Effector memory CD4-positive, alpha-beta T cell (primary cell): ENCODE measurements at regions not wholly inside any gene's neighbourhood (a gene's known extent, or its start where the extent isn't known, plus 50 kb on each side); places are given as distances from the start of the nearest gene placed in this dataset.

ENCODE experiments used
- DNase-seq, 3 donors: peaks; one replicate each; pipeline ENCODE4 v3.0.0-alpha.2; 2020
- H3K27ac ChIP-seq: 2 replicates; pipeline ENCODE4 v1.7.0; 2013; ENCODE audit warnings: mild to moderate bottlenecking, low read length, moderate library complexity; ENCODE audit not compliant: insufficient read depth, poor library complexity, severe bottlenecking
- H3K27me3 ChIP-seq: replicated peaks from 2 replicates; pipeline ENCODE4 v1.7.0; 2013; ENCODE audit warnings: mild to moderate bottlenecking, low read length; ENCODE audit not compliant: insufficient read depth, control insufficient read depth, poor library complexity, severe bottlenecking
- H3K36me3 ChIP-seq: 2 replicates; pipeline ENCODE4 v1.7.0; 2013; ENCODE audit warnings: mild to moderate bottlenecking, low read length, moderate library complexity; ENCODE audit not compliant: control insufficient read depth, insufficient read depth
- H3K4me1 ChIP-seq: 2 replicates; pipeline ENCODE4 v1.7.0; 2013; ENCODE audit warnings: low read length, mild to moderate bottlenecking; ENCODE audit not compliant: control insufficient read depth, insufficient read depth, poor library complexity, severe bottlenecking
- H3K4me3 ChIP-seq: 2 replicates; pipeline ENCODE4 v1.7.0; 2013; ENCODE audit warnings: low read length, low read depth, mild to moderate bottlenecking; ENCODE audit not compliant: insufficient read depth, poor library complexity, severe bottlenecking
- H3K9me3 ChIP-seq: 2 replicates; pipeline ENCODE4 v1.7.0; 2013; ENCODE audit warnings: mild to moderate bottlenecking, low read length, moderate library complexity; ENCODE audit not compliant: control insufficient read depth

DNA sequence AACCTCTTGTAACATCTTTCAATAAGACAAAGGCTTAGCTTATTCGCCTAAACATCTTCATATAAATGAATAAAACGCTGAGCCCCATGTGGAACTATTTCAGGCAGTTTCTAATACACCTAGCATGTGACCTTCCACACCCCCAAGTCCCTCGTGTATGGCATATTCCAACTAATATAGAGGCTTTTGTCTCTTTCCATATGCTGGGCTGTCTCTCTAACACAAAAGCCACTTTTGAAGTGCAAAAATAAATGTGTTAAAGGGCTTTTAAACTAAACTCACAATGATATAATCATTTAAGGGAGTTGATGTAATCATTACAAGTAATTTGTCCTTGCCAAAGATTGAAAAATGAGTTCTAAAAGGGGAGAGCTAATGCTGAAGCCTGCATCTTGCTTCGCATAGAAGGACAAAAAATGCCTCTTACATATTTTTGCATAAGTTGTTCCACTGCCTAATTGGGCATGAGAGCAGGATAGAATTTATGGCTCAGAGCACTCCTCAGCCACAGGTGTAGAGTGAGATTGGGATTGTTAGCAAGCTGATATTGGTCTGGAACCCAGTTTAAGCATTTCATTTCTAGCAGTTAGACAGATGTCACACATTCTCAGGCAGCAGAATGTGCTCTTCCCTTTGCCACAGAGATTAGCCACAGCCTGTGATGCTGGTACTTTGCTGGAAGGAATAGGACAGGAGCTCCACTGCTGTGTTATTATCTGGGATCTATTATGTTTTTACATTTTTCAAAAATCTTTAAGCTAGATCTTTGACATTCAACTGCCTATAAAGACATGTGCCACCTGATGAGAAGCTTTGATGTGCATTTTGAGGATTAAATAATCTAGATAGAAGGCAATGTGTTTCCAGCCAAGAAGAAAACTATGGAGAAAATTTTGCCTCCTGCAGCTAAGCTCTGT lies 1044.4 kb downstream of the ADGRL2 start:
- Histone ChIP-seq H3K27me3 (no peaks in the 10 kb centered on the region), H3K4me3 (no peak overlapping the region), H3K4me1 (no peaks in the 10 kb centered on the region), H3K36me3 (no peaks in the 10 kb centered on the region), H3K9me3 (no peaks in the 10 kb centered on the region), H3K27ac (no peak overlapping the region)
- DNase-seq, result no peak

DNA sequence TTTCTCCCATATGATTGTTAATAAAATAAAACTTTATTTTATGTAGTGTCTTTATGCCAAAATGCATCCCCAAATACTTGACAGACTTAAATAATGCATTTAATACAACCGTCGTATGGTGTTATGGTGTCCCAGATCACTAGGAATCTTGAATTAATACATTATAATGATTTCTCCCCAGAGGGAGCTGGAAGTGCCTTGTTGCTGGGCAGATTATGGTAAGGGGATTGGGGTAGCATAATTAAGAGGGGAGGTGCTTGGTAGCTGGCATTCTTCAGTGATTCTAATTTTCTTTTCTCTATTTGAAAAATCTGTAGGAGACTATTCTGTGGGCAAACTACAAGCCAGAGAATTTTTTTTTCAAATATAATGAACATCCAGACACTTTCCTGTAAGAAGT lies 1043.7 kb downstream of the ADGRL2 start:
- Histone ChIP-seq H3K4me3 (no peak overlapping the region), H3K36me3 (no peaks in the 10 kb centered on the region), H3K4me1 (no peaks in the 10 kb centered on the region), H3K9me3 (no peaks in the 10 kb centered on the region), H3K27me3 (no peaks in the 10 kb centered on the region), H3K27ac (no peak overlapping the region)
- DNase-seq, result no peak

DNA sequence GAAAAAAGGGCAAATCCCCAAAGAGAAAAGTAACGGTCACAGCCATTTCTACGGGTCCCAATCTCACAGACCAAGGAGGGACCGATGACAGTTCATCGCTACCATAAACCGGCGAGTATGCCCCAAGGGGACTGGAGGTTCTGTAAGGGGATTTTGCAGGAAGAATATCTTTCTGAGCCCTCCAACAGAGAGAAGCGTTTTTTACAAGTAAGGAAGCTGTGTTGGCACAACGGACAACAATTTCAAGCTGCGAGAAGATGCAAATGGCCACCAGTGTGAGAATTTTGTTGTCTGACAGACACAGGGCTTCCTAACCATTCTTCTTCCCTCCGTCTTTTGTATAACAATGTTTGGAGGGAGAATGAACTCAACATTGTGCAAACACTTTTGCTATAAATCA lies 1043.1 kb downstream of the ADGRL2 start:
- DNase-seq, result no peak
- H3K4me3 ChIP-seq, result no peak overlapping the region
- H3K27me3 ChIP-seq, result no peaks in the 10 kb centered on the region
- H3K4me1 ChIP-seq, result no peaks in the 10 kb centered on the region
- no peaks in the 10 kb centered on the region for H3K36me3 ChIP-seq
- H3K9me3 ChIP-seq, result no peaks in the 10 kb centered on the region
- no peak overlapping the region for H3K27ac ChIP-seq

DNA sequence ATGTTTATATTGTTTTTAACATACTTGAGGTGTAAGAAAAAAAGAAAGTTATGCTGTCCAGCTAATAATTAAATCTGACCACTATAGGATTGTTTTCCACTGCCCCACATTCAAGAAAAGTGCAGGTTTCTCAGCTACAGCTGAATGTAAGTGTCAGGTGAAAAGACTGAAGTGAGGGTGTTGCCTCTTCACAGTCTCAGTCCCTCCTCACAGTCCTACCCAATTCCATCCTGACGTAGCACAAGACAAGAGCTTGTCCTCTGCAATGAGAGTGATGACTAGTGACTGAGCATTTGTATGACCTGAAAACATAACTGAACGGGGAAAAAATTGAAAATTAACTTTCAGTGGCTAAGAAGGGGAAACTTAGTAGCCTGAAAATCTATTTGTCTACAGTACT lies 1039.5 kb downstream of the ADGRL2 start:
- Histone ChIP-seq H3K4me1 (no peaks in the 10 kb centered on the region), H3K27ac (no peak overlapping the region)
- DNase-seq, result no peak

DNA sequence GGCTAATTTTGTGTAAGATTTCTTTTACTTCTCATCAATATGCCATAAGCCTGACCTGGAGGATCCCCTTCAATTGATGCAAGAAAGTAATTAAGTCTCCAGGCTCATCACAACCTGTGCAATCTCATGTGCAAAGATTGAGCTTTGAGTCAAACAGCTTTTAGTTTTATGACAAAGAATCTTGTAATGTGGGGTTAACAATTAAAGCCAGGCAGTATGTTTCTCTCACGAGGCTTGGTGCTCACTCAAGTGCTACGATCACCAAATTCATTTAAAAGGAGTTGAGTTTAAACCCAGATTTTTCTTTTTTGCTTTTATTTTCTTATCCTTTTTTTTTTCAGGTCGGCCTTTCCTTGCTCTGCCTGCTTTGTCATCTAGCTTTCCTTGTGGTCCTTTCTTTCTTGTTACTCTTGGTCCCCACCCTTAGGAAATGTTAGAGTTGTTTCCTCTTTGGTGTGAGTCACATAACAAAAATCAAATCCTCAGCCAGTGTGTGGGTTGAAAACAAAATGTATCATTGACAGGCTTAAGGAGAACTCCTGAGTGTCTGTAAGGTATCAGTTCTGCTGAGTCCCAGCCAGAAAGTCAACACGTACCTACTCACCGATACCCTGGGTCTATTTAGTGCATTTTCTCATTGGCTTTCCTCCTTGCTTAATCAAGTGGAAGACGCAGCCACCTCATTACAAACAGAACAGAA lies 1037.2 kb downstream of the ADGRL2 start:
- H3K4me3 ChIP-seq, result no peak overlapping the region
- DNase-seq, result no peak
- H3K36me3 ChIP-seq, result no peaks in the 10 kb centered on the region
- no peak overlapping the region for H3K27ac ChIP-seq
- no peaks in the 10 kb centered on the region for H3K9me3 ChIP-seq
- H3K27me3 ChIP-seq, result no peaks in the 10 kb centered on the region
- H3K4me1 ChIP-seq, result no peaks in the 10 kb centered on the region

More for the DNA sequence above, 1039.5 kb downstream of the ADGRL2 start:
- Histone ChIP-seq H3K36me3 (no peaks in the 10 kb centered on the region), H3K9me3 (no peaks in the 10 kb centered on the region), H3K4me3 (no peak overlapping the region), H3K27me3 (no peaks in the 10 kb centered on the region)

DNA sequence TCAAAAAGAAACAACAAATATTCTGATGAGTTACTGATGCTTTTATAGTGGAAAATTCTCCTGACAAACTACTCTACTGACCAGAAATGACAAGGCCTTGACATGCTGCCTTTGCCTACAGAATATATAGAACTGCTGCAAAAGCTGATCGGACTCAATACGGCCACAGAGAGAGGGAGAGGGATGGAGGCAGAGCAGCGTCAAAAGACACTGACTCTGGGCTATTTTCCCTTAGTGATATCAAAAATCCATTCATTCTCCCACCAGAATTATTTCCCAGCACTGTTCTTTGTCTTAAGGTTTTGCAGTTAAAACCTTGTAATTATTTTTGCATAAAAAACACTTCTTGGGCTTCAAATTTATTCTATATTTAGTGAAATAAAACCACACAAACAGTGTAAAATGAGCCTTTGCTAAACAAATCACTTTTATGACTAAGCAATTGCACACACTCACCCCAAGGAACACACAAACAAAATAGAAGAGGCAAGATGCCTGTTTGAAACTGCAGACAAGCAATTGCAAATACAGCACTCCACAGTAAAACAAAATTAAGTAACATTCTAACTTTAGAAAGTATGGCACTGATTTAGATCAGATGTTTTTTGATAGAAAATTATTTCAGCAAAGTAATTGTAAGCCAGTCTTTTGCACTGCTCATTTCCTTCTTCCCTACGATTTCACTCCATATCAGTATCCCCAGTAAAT lies 1036.4 kb downstream of the ADGRL2 start:
- DNase-seq, result no peak
- no peaks in the 10 kb centered on the region for H3K9me3 ChIP-seq
- H3K27me3 ChIP-seq, result no peaks in the 10 kb centered on the region
- no peak overlapping the region for H3K27ac ChIP-seq
- no peak overlapping the region for H3K4me3 ChIP-seq
- H3K4me1 ChIP-seq, result no peaks in the 10 kb centered on the region
- H3K36me3 ChIP-seq, result no peaks in the 10 kb centered on the region

DNA sequence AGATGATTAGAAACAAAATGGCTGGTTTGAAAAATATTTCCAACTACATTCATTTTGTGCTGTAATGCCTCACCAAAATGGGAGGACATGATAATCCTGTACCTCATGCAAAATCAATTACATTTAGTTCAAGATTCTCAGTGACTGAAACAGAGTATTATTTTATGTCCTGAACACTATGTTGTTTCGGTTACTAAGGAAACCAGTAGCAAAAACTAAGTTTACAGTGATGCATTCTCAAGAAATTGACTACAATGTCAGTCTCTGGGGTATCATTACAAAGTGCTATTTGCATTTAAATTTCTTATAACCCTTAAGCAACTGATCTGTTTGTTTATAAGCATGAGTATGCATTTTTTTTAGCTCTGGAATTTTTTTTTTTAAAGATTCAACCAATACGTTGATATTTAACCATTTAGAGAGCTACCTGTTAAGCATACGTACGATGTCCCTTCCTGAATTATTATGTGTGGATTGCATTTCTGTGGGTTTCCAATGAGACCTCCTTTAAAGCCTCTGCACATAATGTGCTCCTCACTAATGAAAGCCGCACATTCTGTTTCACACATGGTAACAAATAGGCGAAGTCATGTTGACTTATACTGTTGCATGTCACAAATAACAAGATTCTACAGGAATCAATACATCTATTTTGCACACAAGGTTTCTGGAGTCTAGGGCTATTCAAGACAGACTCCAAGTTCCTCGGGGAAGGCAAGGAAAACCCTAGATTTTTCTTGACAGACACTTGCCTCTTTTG lies 1035.7 kb downstream of the ADGRL2 start:
- H3K27me3 ChIP-seq, result no peaks in the 10 kb centered on the region
- DNase-seq, result no peak
- no peaks in the 10 kb centered on the region for H3K36me3 ChIP-seq
- no peak overlapping the region for H3K27ac ChIP-seq
- H3K4me1 ChIP-seq, result no peaks in the 10 kb centered on the region
- no peak overlapping the region for H3K4me3 ChIP-seq
- H3K9me3 ChIP-seq, result no peaks in the 10 kb centered on the region

DNA sequence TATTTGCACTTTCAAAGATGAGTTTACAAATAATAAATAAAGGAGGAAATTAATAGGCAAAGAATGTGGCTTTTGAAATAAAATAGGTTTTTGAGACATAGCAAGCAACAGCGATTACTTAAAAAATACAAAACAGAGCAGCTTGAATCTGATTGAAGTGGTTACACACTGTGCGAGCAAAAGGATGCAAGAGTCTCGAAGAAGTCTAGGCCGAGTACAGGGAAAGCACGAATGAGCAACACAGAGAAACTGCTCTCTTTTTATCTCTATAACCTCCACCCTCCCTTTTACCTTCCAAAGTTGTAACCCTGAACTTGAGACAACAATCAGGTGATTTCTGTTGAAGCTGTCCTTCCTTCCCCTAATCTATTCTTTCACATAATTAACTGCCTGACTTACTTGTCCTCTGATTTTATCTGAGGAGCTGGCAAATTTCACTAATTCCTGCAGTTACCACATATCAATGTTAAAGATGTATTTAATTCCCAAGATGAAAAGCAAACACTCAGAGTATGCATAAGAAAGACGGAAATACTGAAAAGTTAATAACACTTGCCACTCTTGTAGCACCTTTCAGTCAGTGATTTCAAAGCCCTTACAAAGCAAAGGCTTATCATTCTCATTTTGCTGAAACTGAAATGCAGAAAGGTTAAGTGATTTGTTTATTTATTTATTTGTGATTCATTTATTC lies 1030.1 kb downstream of the ADGRL2 start:
- no peak overlapping the region for H3K4me3 ChIP-seq
- H3K27me3 ChIP-seq, result no peaks in the 10 kb centered on the region
- no peaks in the 10 kb centered on the region for H3K9me3 ChIP-seq
- no peaks in the 10 kb centered on the region for H3K4me1 ChIP-seq
- no peak for DNase-seq
- no peak overlapping the region for H3K27ac ChIP-seq
- no peaks in the 10 kb centered on the region for H3K36me3 ChIP-seq

DNA sequence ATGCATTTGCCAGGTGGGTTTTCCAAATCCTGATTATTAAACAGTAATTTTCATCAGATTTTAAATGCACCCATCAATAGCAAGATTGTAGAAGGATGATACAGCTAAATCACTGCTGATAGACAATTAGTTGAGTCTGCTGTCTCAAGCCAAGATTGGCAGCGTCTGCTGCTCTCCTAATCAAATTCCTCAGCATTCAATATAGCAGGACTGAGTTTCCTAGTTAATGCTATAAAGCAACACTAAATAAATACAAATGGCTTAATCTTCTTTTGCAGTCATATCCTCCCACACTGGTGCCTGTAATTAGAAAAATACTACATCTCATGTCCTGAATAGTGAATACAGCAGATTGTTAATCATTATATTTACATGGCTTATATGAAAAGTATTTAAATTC lies 1028.8 kb downstream of the ADGRL2 start:
- DNase-seq, result no peak
- H3K4me3 ChIP-seq, result no peak overlapping the region
- H3K9me3 ChIP-seq, result no peaks in the 10 kb centered on the region
- no peak overlapping the region for H3K27ac ChIP-seq
- no peaks in the 10 kb centered on the region for H3K4me1 ChIP-seq
- H3K27me3 ChIP-seq, result no peaks in the 10 kb centered on the region
- no peaks in the 10 kb centered on the region for H3K36me3 ChIP-seq
